ENCODE measurements at regions not wholly inside any gene's neighbourhood (a gene's known extent, or its start where the extent isn't known, plus 50 kb on each side); places are given as distances from the start of the nearest gene placed in this dataset.

DNA sequence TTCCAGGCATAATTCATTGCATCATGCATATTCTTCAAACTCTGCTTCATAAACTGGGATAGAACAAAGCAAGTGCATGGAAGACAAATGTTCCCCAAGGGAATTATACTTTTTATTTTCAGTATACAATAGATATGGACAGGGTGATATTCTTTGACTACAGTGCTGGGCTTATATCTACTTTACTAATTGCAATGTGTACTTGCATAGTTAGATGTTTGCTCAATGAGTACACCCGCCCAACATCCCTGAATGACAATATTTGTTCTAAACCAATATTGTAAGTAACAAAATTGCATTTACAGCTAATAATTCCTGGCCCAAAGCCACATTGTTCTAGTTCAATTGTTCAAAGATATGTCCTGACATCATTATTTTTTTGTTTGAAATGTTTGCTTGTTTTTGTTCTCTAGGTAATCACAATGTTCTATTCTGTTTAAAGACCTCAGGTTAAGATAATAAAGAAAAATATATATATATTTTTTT lies 171.4 kb downstream of the PTN start:
- no peak for DNase-seq

DNA sequence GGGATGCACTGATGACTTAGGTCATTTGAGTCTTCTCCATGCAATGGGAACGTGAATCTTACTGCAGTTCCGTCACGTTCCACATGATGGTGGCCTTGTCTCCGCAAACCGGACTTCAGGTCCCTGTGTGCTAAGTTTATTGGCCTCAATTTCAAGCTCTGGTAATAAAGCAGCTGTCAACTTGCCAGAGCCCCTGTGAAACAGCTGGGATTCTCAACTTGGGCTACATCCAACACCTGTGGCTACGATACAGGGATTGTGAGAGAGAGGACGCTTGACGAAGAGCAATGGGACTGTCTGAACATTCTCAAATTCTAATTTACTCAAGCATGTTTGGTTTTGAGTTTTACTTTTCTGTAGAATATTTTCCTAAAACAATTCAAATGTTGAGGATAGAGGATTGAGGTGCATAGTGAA lies 174.2 kb downstream of the PTN start:
- DNase-seq, result no peak

DNA sequence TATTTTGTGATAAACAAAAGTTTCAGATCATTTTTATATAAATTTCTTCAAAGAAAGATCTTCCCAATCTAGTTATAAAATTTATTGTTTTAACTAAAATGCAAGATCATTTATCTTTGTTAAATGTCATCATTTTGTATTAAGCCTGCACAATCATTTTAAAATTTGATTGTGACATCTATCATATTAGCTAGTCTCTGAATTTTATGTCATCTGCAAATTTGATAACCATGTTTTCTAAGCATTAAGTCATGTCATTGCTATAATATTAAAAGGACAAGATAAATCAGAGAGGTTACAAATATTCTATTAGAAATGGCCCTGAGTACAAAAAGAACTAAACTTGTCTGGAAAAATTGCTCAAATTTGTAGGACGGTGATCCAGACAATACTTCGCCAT lies 175.9 kb downstream of the PTN start:
- no peak for DNase-seq

DNA sequence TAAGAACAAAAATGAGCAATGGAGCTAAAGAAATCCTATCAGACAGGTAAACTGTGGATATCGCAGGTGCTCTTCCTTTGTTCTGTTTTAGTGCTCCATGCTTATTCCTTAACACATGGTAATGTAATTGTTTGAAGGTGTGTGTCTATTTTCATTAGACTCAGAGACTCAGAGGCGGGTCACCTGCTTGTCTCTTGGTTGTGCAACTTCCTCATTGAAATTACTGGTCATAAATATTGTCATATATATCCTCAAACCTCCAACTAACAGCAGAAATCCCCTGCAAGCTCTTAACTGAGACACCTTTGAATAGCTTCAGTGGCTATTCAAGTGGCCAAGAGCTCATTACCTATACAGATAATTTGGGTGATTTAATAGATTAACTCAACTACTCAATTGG lies 177.2 kb downstream of the PTN start:
- no peak for DNase-seq

DNA sequence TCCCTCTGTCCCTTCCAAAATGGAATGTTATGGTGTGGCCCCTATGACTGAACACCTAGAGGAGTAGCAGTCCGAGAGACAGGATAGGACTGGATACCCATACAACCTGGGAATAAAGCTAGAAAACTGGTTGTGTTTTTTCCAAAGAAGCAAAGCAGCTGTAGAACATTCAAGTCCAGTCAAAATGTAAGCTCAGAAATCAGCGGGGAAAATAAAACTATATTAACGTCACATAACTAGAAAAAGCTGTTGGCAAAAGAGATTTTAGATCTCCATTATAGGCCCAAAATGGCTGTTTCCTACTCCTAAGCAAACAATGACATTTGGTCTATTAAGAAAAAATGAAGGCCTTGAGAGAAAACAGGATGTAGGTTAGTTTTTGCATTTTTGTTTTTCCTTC lies 177.7 kb downstream of the PTN start:
- no peak for DNase-seq

DNA sequence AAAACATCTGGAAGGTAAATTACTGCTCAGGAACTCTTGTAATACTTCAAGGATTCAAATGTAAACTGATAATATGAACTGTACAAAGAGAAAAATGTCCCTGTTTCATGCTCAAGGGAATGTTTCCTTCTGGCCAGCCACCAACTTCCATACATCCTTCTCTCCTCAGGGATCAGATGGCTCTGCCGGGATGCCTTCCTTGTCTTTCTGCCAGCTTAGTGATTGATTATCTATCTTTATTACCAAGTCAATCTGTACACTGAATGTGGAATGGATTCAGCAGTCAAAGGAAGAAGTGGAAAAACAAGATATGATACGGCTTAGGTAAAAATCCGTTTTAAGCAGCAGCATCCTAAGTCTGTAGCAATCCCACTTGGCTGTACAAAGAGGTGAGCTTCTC lies 178.3 kb downstream of the PTN start:
- DNase-seq, result no peak

DNA sequence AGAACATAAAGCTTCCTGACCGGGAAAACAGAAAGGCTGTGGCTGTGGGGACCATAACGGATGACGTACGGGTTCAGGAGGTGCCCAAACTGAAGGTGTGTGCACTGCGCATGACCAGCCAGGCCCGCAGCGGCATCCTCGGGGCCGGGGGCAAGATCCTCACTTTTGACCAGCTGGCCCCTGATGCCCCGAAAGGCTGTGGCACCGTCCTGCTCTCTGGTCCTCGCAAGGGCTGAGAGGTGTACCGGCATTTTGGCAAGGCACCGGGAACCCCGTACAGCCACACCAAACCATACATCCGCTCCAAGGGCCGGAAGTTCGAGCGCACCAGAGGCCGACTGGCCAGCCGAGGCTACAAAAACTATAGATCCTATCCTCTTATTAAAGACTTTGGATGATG lies 179.3 kb downstream of the PTN start:
- no peak for DNase-seq

DNA sequence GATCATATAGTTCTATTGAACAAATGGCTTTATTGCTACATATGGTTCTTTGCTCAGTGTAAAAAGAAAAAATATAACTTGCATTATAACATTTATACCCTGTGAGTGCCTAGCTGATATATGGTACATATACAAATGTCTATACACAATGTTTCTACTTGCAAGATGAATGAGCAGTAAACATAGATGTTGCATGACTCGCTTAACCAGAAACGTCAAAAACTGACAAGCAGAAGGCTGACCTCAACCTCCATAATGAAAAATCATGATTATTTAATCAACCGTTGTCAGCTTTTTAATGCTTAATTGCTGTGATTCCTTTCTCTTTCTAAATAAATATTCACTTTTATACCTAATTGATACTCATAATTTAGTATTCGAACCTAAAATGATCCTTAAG lies 183.3 kb downstream of the PTN start:
- no peak for DNase-seq

DNA sequence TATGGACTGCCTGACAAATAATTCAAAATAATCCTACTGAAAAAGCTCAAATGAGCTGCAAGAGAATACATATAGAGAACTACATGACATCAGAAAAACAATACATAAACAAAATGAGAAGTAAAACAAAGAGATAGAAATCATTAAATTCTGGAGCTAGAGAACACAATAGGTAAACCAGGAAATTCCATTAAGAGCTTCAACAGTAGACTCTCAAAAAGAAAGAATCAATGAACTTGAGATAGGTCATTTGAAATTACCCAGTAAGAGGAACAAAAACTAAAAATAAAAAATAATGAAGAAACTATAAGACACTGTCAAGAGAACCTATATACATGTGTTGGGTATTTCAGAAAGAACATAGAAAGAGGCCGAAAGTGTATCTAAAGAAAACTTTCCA lies 186.3 kb downstream of the PTN start:
- DNase-seq, result no peak

DNA sequence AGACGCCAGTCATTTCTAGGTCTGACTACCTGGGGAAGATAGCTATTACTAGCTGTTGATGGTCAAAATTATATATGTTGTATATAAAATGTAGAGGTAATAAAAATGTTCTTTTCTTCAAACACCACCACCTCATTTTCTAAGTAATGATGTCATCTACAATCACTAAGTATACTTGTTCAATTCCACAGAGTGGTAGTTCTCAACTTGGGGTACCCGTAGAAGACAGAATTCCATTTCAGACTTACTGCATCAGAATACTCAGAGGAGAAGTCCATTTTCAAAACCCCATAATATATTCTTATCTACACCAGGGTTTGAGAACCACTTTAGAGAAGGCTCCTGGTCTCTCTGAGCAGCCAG lies 191.9 kb downstream of the PTN start:
- no peak for DNase-seq

DNA sequence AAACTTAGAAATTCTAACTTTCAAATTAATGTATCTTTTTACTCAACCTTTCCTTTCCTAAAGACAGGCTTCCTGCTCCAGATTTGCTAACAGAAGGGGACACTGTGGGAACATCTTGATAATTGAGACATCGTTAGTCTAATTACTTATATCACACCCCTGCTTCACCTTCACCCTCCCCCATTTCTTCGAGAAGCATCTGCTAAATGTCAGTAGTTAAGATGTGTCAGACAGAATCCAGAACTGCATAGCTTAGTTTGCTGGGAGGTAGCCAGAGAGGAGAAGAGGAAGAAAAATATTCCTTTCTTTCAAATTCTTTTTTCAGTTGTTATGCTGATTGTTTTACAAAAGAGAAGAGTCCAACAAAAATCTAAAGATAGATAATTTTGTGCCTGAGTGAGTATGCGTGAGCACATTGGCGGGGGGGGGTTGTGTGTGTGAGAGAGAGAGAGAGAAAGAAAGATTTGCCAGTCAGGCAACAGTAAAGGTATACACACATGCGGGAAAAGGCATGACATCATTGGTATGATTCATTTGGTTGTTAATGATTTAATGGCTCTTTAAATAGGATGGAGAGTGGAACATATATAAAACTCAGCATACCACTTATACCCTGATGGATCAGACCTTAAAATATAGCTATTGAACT lies 192.4 kb downstream of the PTN start:
- DNase-seq, result no peak

DNA sequence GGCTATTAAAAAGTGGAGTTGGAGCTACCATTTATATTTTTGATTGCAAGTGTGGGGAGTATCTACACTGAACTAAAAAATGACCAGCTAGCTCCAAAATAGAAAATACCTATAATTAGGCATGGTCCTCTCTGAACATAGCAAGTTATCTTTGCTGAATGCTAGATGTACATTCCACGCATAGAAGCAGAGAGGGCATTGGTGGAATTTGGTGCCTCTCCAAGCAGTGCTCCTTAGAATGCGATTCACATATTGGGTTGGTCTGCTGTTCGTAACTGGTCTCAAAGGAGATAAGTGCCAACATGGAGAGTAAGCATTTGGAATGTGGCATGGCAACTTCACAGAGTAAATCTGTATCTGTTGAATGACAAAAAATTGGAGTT lies 196.2 kb downstream of the PTN start:
- no peak for DNase-seq

DNA sequence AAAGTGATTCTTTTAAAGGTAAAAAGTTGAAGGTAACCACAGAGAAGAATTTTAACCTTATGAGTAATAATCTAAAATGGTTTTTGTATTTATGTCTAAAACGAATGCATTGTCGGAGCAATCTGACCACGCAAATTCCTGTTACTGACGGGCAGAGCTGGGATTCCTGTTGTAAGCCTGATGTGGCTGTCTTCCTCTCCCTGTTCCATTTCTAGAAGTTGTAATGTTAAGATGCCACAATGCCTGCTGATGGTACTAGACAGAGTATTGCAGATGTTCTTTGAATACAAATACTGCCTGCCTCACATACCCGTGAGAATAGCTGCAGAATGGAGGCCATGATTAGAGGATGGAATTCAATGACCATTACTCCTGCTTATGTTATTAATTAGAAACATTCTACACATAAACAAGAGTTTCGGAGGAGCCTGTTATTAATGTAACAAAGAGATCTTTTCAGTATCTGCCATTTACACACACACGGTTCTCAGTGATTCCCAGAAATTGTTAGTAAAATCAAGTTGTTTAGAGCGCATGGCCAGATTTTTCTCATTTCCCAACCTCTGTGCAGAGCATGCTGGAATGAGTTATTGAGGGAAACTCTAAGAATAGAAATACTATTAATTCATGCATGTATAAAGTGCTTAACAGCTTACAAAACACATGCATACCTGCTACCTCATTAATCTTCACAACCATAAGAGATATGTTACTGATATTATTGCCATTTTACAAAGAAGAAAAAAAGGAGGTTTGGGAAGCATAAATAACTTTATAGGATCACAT lies 196.8 kb downstream of the PTN start:
- DNase-seq, result no peak

DNA sequence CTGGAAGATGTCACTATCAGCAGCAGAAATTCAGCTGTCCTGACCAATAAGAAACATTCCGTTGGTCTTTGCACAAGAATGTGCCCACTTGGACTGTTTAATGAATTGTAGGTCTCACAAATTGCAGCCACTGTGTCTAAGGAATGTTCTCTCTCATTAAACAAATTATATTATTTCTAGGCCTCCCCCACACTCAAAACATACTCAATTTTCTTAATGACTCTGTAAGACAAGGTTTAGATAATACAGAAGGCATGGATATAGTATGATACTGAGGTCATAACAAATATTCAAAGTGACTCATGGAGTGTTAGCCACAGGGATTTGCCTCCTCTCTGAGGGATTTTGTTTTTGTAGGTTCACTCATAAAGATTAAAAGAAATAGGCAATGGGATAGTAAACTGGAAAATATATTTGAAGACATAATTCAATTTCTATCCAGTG lies 197.5 kb downstream of the PTN start:
- DNase-seq, result no peak

DNA sequence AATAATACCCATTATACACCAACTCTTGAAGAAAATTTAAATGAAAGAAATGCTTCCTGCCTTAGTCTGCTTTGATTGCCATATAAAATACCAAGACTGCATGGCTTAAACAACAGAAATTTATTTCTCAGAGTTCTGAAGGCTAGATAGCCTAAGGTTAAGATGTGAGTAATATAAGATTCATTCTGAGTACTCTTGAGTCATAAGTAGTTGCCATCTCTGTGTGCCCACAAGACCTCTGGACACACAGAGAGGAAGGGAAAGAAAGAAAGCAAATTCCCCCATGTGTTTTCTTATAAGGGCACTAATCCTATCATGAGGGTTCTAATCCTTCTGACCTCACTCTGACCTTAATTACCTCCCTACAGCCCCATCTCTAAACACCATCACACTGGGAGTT lies 201.2 kb downstream of the PTN start:
- DNase-seq, result no peak

DNA sequence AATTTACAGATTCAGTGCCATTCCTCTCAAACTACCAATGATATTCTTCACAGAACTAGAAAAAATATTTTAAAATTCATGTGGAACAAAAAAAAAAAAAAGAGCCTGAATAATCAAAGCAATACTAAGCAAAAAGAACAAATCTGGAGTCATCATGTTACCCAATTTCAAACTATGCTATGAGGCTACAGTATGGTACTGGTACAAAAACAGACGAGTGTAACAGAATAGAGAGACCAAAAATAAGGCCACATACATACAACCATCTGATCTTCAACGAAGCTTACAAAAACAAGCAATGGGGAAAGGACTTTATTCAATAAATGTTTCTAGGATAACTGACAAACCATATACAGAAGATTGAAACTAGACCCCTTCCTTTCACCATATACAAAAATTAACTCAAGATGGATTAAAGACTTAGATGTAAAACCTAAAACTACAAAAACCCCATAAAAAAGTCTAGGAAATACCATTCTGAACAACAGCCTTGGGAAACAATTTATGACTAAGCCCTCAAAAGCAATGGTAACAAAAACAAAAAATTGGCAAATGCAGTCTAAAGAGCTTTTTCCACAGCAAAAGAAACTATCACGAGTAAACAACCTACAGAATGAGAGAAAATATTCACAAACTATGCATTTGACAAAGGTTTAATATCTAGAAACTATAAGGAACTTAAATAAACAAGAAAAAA lies 207.7 kb downstream of the PTN start:
- no peak for DNase-seq

DNA sequence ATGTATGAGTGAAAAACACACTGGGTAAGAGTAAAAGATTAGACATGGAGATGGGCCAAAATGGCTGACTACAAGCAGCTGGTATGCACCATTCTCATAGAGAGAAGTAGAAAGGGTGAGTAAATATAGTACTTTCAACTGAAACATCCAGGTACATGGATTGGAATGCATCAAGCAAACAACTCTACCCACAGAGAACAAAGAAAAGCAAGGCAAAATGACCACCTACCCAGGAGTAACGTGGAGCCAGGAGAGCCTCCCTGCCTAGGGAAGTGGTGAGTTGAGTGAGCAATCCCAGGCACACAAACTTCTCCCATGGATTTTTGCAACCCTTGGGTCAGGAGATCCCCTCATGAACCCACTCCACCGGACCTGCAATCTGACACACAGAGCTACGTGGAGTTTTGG lies 212.8 kb downstream of the PTN start:
- no peak for DNase-seq

DNA sequence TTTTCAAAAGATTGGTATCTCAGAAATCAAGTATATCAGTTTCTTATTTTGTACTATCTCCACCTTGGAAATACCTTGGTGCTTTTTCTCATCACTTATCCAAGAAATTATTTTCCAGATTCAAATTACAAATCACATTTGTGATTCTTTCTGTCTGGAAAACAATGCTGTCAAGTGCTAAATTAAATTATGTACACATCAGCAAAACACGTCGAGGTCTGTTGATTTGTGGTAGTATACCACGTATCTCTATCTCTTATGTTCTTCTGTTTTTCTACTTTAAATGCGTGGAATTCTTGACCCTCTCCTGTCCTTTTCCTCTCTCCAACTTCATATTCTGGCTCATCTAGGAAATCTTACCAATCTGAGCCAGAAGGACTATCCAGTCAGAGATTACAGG lies 214.5 kb downstream of the PTN start:
- DNase-seq, result no peak

DNA sequence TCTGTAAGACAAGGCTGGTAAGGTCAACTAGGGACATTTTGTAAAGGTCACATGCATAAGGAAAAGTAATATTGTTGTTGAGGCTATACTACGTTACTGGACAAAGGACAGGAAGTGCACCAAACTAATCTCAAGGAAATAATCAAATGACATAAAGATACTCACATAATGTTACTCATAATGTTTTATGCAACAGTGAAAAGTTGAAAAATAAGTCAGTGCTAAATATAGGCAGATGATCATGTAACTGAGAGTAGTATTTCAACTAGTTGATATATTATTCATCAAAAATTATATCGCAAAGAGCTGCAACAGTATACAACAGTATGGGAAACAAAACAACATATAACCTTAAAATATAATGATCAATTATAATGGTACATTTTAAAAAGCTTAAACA lies 215.7 kb downstream of the PTN start:
- DNase-seq, result no peak

DNA sequence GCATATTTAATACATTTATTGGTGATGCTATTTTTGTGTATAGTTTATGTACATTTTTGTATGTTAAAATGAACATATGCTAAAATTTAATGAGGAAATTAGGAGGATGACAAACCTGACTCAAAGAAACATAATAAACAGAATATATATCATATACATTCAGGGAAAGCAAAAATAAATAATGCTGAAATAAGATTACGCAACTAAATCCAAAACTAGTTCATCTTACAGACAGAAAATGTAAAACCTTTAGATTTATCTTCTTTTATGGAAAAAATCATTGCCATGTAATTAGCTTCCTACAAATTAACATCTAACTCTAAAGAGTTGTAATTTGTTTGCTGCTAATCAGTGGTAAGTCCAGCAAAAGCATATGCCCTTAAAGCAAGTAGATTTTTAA lies 216.5 kb downstream of the PTN start:
- DNase-seq, result no peak

DNA sequence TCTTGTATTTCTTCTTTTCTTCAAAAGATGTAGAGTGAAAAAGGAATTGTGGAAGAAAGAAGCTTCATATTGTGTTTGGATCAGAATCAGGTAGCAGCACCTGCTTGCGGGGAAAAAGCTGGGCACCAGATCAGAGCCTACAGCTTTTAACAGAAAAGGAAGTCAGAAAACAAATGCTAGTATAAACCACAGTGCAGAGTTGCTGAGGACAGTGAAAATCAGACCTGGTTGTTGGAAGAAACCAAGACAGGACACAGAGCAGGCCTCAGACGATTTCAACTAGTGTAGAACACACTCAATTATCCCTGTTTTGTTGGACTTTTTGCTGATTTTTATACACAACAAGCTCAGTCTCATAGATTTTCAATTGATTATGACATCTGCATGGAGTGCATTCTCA lies 221.4 kb downstream of the PTN start:
- no peak for DNase-seq

DNA sequence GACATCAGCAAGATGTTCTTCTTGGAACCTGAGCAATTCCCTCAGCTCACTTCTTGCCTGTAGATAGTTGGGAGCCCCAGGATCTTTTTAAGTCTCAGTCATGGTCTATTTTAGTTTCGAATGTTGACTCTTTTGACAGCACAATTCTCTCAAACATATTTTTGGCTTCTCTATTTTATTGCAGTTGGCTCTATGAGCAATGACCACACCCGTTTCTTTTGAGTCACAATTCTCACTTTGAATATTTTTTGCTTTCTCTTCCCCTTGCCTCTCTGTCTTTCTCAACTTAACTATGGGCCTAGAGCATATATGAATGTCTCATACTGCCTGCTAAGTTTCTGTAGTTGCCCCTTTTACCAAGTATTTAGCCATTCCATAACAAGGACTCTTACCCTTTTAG lies 222.8 kb downstream of the PTN start:
- peak in 1 of 5 experiments; percentile 11 for DNase-seq

DNA sequence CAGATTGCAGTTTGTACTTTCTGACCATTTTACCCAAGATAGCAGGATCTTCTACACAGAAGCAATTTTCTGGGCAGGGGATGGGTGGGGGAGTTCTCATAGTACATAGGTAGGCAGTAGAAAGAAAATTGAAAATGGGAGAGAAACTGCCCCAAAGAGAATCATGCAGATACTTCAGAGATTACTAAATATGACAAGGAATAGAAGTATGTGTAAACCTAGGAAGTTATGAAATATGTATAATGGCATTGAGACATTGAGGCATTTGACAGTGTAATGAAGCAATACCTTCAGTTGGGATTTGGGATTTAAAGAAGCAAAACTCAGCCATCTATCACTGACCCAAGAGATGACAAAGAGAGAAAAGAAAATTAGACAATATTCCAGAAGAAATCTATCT lies 233.0 kb downstream of the PTN start:
- no peak for DNase-seq

DNA sequence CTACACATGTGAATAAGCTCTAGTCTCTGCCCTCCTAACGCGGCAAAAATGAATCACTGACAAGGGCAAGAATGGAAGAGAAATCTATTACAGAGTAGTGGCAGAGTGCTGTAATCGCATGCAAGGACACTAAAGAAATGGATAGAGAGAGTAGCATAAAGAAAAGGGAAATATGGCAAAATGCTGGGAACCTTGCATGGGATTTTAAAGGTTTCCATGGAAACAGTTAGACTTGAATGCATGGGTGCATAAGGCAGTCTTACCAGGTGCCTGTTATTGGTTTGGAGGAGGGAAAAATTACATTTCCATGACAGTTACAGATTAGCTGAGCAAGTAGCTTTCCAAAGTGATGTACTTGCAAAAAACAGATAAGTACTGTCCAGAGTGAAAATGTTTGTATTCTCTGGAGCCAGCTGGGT lies 233.4 kb downstream of the PTN start:
- no peak for DNase-seq

All from T-helper 2 cell (primary cell).